ENCODE measurements at regions not wholly inside any gene's neighbourhood (a gene's known extent, or its start where the extent isn't known, plus 50 kb on each side); places are given as distances from the start of the nearest gene placed in this dataset.

DNA sequence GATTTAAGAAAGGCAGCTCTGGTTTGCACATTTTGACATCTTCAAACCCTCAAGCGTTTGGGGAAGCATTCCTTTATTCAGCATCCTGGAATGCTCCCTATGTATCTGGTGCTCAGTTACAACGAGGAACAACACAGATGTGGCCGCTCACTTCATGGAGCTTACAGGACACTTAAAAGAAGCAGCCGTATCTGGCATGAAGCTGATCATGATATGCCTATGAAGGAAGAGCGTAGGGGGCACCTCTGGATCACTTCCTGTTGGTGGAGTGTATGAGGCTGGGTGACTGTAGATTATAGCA lies 72.3 kb upstream of the TP53I11 start:
- no peaks in the 10 kb centered on the region for H3K27me3 ChIP-seq (ENCODE audit: control insufficient read depth in 1 of 2, insufficient read depth in 2 of 2, low read length in 2 of 2)
- WGBS, 2 donors: 78 to 80% methylated on average over 5 of the region's 5 CpGs
- H3K4me3 ChIP-seq (ENCODE audit: low read depth in 1 of 2, low read length in 2 of 2): no peak overlapping the region
- H3K27ac ChIP-seq (ENCODE audit: low read depth in 2 of 2, low read length in 1 of 2): no peak overlapping the region
- H3K4me1 ChIP-seq (ENCODE audit: control insufficient read depth in 2 of 2, insufficient read depth in 2 of 2, low read length in 1 of 2): peaks cover 0 to 2% of the 10 kb centered on the region in 2 donors
- no peaks in the 10 kb centered on the region for H3K9me3 ChIP-seq (ENCODE audit: control insufficient read depth in 2 of 2, insufficient read depth in 1 of 2, low read depth in 1 of 2, low read length in 1 of 2)
- H3K36me3 ChIP-seq (ENCODE audit: control insufficient read depth in 2 of 2, insufficient read depth in 2 of 2, low read length in 1 of 2): no peaks in the 10 kb centered on the region

GRCh38 chr11:45024316-45024715 lies 73.6 kb upstream of the TP53I11 start:
- WGBS, 2 donors: 79 to 82% methylated on average over 4 of the region's 4 CpGs
- Histone ChIP-seq H3K9me3 (ENCODE audit: control insufficient read depth in 2 of 2, insufficient read depth in 1 of 2, low read depth in 1 of 2, low read length in 1 of 2) (no peaks in the 10 kb centered on the region), H3K4me1 (ENCODE audit: control insufficient read depth in 2 of 2, insufficient read depth in 2 of 2, low read length in 1 of 2) (peaks cover 0 to 2% of the 10 kb centered on the region in 2 donors), H3K27ac (ENCODE audit: low read depth in 2 of 2, low read length in 1 of 2) (no peak overlapping the region), H3K36me3 (ENCODE audit: control insufficient read depth in 2 of 2, insufficient read depth in 2 of 2, low read length in 1 of 2) (no peaks in the 10 kb centered on the region), H3K4me3 (ENCODE audit: low read depth in 1 of 2, low read length in 2 of 2) (no peak overlapping the region), H3K27me3 (ENCODE audit: control insufficient read depth in 1 of 2, insufficient read depth in 2 of 2, low read length in 2 of 2) (no peaks in the 10 kb centered on the region)

- Histone ChIP-seq H3K27me3 (ENCODE audit: control insufficient read depth in 1 of 2, insufficient read depth in 2 of 2, low read length in 2 of 2) (no peaks in the 10 kb centered on the region), H3K4me3 (ENCODE audit: low read depth in 1 of 2, low read length in 2 of 2) (no peak overlapping the region), H3K9me3 (ENCODE audit: control insufficient read depth in 2 of 2, insufficient read depth in 1 of 2, low read depth in 1 of 2, low read length in 1 of 2) (no peaks in the 10 kb centered on the region), H3K36me3 (ENCODE audit: control insufficient read depth in 2 of 2, insufficient read depth in 2 of 2, low read length in 1 of 2) (no peaks in the 10 kb centered on the region), H3K27ac (ENCODE audit: low read depth in 2 of 2, low read length in 1 of 2) (no peak overlapping the region), H3K4me1 (ENCODE audit: control insufficient read depth in 2 of 2, insufficient read depth in 2 of 2, low read length in 1 of 2) (peaks cover 0 to 2% of the 10 kb centered on the region in 2 donors)
- WGBS, 2 donors: 91 to 95% methylated on average over 4 of the region's 4 CpGs
These were observed 74.3 kb upstream of the TP53I11 start for GRCh38 chr11:45024846-45025588.

- Histone ChIP-seq H3K9me3 (ENCODE audit: control insufficient read depth in 2 of 2, insufficient read depth in 1 of 2, low read depth in 1 of 2, low read length in 1 of 2) (no peaks in the 10 kb centered on the region), H3K4me1 (ENCODE audit: control insufficient read depth in 2 of 2, insufficient read depth in 2 of 2, low read length in 1 of 2) (peaks cover 0 to 2% of the 10 kb centered on the region in 2 donors), H3K27me3 (ENCODE audit: control insufficient read depth in 1 of 2, insufficient read depth in 2 of 2, low read length in 2 of 2) (no peaks in the 10 kb centered on the region), H3K27ac (ENCODE audit: low read depth in 2 of 2, low read length in 1 of 2) (no peak overlapping the region), H3K4me3 (ENCODE audit: low read depth in 1 of 2, low read length in 2 of 2) (no peak overlapping the region), H3K36me3 (ENCODE audit: control insufficient read depth in 2 of 2, insufficient read depth in 2 of 2, low read length in 1 of 2) (no peaks in the 10 kb centered on the region)
- WGBS, 2 donors: 67 to 76% methylated on average over 12 of the region's 12 CpGs
These were observed 75.2 kb upstream of the TP53I11 start for GRCh38 chr11:45025716-45026492.

DNA sequence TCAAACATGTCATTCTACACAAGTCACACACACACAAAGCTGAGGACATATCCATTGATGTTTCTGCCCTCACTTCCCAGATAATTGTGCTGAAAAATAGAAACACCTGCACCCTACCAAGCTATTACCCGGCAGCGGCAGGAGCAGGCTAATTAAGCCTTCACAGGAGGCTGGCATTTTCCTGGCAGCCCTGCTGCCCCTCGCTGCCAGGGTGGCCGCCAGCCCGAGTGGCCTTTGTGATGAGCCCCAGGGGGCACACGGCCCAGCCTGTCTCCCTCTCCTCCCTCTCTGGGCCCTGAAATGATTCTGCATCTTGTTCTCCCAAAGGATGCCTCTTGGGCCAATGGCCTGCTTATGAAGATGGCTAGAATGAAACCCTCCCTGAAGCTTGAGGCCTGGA lies 76.2 kb upstream of the TP53I11 start:
- 39 to 50% methylated on average over 6 of the region's 6 CpGs for WGBS, 2 donors
- H3K27ac ChIP-seq (ENCODE audit: low read depth in 2 of 2, low read length in 1 of 2): no peak overlapping the region
- H3K27me3 ChIP-seq (ENCODE audit: control insufficient read depth in 1 of 2, insufficient read depth in 2 of 2, low read length in 2 of 2): no peaks in the 10 kb centered on the region
- H3K36me3 ChIP-seq (ENCODE audit: control insufficient read depth in 2 of 2, insufficient read depth in 2 of 2, low read length in 1 of 2): no peaks in the 10 kb centered on the region
- peaks cover 0 to 2% of the 10 kb centered on the region in 2 donors for H3K4me1 ChIP-seq (ENCODE audit: control insufficient read depth in 2 of 2, insufficient read depth in 2 of 2, low read length in 1 of 2)
- no peaks in the 10 kb centered on the region for H3K9me3 ChIP-seq (ENCODE audit: control insufficient read depth in 2 of 2, insufficient read depth in 1 of 2, low read depth in 1 of 2, low read length in 1 of 2)
- H3K4me3 ChIP-seq (ENCODE audit: low read depth in 1 of 2, low read length in 2 of 2): no peak overlapping the region

- H3K9me3 ChIP-seq (ENCODE audit: control insufficient read depth in 2 of 2, insufficient read depth in 1 of 2, low read depth in 1 of 2, low read length in 1 of 2): no peaks in the 10 kb centered on the region
- WGBS, 2 donors: 97 to 99% methylated on average over 4 of the region's 4 CpGs
- H3K4me3 ChIP-seq (ENCODE audit: low read depth in 1 of 2, low read length in 2 of 2): no peak overlapping the region
- H3K27ac ChIP-seq (ENCODE audit: low read depth in 2 of 2, low read length in 1 of 2): no peak overlapping the region
- no peaks in the 10 kb centered on the region for H3K36me3 ChIP-seq (ENCODE audit: control insufficient read depth in 2 of 2, insufficient read depth in 2 of 2, low read length in 1 of 2)
- H3K27me3 ChIP-seq (ENCODE audit: control insufficient read depth in 1 of 2, insufficient read depth in 2 of 2, low read length in 2 of 2): no peaks in the 10 kb centered on the region
- peaks cover 0 to 2% of the 10 kb centered on the region in 2 donors for H3K4me1 ChIP-seq (ENCODE audit: control insufficient read depth in 2 of 2, insufficient read depth in 2 of 2, low read length in 1 of 2)
These were observed 76.6 kb upstream of the TP53I11 start for GRCh38 chr11:45027312-45027711.

DNA sequence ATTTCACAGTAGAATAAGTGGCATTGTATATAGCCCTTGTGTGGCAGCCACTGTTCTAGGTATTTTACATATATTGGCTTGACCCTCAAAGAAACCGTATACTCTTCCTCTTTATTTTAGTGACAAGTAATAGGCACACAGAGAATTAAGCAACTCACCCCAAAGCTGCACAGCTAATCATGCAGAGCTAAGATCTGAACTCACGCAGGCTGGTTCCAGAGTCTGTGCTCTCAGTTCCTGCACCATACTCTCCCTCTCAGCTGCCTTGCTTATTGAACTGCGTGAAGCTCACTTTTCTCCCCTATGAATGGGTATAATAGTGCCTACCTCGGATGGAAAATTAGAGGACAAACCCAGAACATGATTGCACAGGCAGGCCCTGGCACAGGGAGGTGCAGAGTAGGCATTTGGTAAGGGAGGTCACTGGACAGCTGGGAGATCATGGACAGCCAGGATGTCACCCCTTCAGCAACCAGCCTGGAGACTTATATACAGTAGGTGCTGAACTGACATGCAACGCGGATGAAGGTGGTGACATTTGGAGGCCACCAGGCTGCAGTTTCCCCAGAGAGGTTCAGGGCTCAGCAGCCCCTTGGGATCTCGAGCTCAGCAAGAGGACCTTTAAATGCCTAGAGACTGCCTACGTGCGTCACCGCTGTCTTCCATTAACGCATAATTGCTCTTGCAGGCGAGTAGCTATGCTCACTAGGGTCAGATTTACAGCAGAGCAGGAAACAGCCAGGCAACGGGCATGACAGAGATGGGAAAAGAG lies 78.4 kb upstream of the TP53I11 start:
- no peaks in the 10 kb centered on the region for H3K36me3 ChIP-seq (ENCODE audit: control insufficient read depth in 2 of 2, insufficient read depth in 2 of 2, low read length in 1 of 2)
- H3K4me3 ChIP-seq (ENCODE audit: low read depth in 1 of 2, low read length in 2 of 2): no peak overlapping the region
- no peaks in the 10 kb centered on the region for H3K27me3 ChIP-seq (ENCODE audit: control insufficient read depth in 1 of 2, insufficient read depth in 2 of 2, low read length in 2 of 2)
- WGBS, 2 donors: 84 to 87% methylated on average over 13 of the region's 13 CpGs
- H3K27ac ChIP-seq (ENCODE audit: low read depth in 2 of 2, low read length in 1 of 2): no peak overlapping the region
- no peaks in the 10 kb centered on the region for H3K9me3 ChIP-seq (ENCODE audit: control insufficient read depth in 2 of 2, insufficient read depth in 1 of 2, low read depth in 1 of 2, low read length in 1 of 2)
- peaks cover 0 to 2% of the 10 kb centered on the region in 2 donors for H3K4me1 ChIP-seq (ENCODE audit: control insufficient read depth in 2 of 2, insufficient read depth in 2 of 2, low read length in 1 of 2)

GRCh38 chr11:45030778-45031177 lies 80.1 kb upstream of the TP53I11 start:
- H3K27me3 ChIP-seq (ENCODE audit: control insufficient read depth in 1 of 2, insufficient read depth in 2 of 2, low read length in 2 of 2): no peaks in the 10 kb centered on the region
- no peaks in the 10 kb centered on the region for H3K36me3 ChIP-seq (ENCODE audit: control insufficient read depth in 2 of 2, insufficient read depth in 2 of 2, low read length in 1 of 2)
- H3K27ac ChIP-seq (ENCODE audit: low read depth in 2 of 2, low read length in 1 of 2): no peak overlapping the region
- WGBS, 2 donors: 83 to 85% methylated on average over 6 of the region's 6 CpGs
- peaks cover 0 to 2% of the 10 kb centered on the region in 2 donors for H3K4me1 ChIP-seq (ENCODE audit: control insufficient read depth in 2 of 2, insufficient read depth in 2 of 2, low read length in 1 of 2)
- H3K4me3 ChIP-seq (ENCODE audit: low read depth in 1 of 2, low read length in 2 of 2): no peak overlapping the region
- no peaks in the 10 kb centered on the region for H3K9me3 ChIP-seq (ENCODE audit: control insufficient read depth in 2 of 2, insufficient read depth in 1 of 2, low read depth in 1 of 2, low read length in 1 of 2)

GRCh38 chr11:45031912-45032519 lies 81.3 kb upstream of the TP53I11 start:
- H3K27me3 ChIP-seq (ENCODE audit: control insufficient read depth in 1 of 2, insufficient read depth in 2 of 2, low read length in 2 of 2): no peaks in the 10 kb centered on the region
- H3K4me3 ChIP-seq (ENCODE audit: low read depth in 1 of 2, low read length in 2 of 2): no peak overlapping the region
- H3K4me1 ChIP-seq (ENCODE audit: control insufficient read depth in 2 of 2, insufficient read depth in 2 of 2, low read length in 1 of 2): no peaks in the 10 kb centered on the region
- H3K9me3 ChIP-seq (ENCODE audit: control insufficient read depth in 2 of 2, insufficient read depth in 1 of 2, low read depth in 1 of 2, low read length in 1 of 2): no peaks in the 10 kb centered on the region
- H3K36me3 ChIP-seq (ENCODE audit: control insufficient read depth in 2 of 2, insufficient read depth in 2 of 2, low read length in 1 of 2): no peaks in the 10 kb centered on the region
- 96% methylated on average over 2 of the region's 2 CpGs for WGBS, 2 donors
- no peak overlapping the region for H3K27ac ChIP-seq (ENCODE audit: low read depth in 2 of 2, low read length in 1 of 2)
